ENCODE measurements at regions not wholly inside any gene's neighbourhood (a gene's known extent, or its start where the extent isn't known, plus 50 kb on each side); places are given as distances from the start of the nearest gene placed in this dataset.

- TF ChIP-seq CTCF (IDR thresholded peaks at IDR 0.05) (no peak), HOXA7 (CRISPR knock-in tag; IDR thresholded peaks at IDR 0.05) (no peak), CBX8 (IDR thresholded peaks at IDR 0.05) (no peak), POLR2A (IDR thresholded peaks at IDR 0.05; ENCODE audit: low read length) (no peak), EP300 (IDR thresholded peaks at IDR 0.05) (no peak), ZFP36 (IDR thresholded peaks at IDR 0.05; ENCODE audit: borderline replicate concordance, partially characterized antibody) (no peak)
- TF ChIP-seq, protein P1, sequence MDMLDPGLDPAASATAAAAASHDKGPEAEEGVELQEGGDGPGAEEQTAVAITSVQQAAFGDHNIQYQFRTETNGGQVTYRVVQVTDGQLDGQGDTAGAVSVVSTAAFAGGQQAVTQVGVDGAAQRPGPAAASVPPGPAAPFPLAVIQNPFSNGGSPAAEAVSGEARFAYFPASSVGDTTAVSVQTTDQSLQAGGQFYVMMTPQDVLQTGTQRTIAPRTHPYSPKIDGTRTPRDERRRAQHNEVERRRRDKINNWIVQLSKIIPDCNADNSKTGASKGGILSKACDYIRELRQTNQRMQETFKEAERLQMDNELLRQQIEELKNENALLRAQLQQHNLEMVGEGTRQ (IDR thresholded peaks at IDR 0.05): no peak
Observed at GRCh38 chr6:81026041-81026553, 726.4 kb downstream of the TENT5A start.
